OCI-LY7 (cell line): ENCODE measurements at regions not wholly inside any gene's neighbourhood (a gene's known extent, or its start where the extent isn't known, plus 50 kb on each side); places are given as distances from the start of the nearest gene placed in this dataset.

Experiments used
- EZH2phosphoT487 ChIP-seq: fragments of 200-600 bp; sonication (generic); IDR thresholded peaks from 2 replicates; pipeline ENCODE4 v1.6.1; 2018; ENCODE audit warnings: low read depth, borderline replicate concordance, mild to moderate bottlenecking, mixed run types, antibody characterized with exemption, low read length, moderate library complexity, mixed read lengths
- TF ChIP-seq, protein P1 (sequence below): fragments of 200-600 bp; sonication (generic); conservative IDR thresholded peaks from 2 replicates; pipeline ENCODE4 v1.5.1; 2014; ENCODE audit warnings: mild to moderate bottlenecking, antibody characterized with exemption, low read length, moderate library complexity, mixed read lengths

DNA sequence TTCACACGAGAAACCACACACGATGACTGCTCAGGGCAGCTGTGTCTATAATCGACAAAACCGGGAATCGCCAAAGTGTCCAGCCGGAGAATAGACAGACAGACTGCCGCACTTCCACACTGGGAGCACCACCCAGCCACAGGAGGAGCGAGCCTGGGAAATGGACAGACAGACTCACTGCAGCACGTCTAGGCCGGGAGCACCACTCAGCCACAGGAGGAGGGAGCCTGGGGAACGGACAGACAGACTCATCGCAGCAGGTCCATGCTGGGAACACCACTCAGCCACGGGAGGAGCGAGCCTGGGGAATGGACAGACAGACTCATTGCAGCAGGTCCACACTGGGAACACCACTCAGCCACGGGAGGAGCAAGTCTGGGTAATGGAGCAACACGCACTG lies 137.2 kb downstream of the BRD1 start:
- TF ChIP-seq, protein P1, sequence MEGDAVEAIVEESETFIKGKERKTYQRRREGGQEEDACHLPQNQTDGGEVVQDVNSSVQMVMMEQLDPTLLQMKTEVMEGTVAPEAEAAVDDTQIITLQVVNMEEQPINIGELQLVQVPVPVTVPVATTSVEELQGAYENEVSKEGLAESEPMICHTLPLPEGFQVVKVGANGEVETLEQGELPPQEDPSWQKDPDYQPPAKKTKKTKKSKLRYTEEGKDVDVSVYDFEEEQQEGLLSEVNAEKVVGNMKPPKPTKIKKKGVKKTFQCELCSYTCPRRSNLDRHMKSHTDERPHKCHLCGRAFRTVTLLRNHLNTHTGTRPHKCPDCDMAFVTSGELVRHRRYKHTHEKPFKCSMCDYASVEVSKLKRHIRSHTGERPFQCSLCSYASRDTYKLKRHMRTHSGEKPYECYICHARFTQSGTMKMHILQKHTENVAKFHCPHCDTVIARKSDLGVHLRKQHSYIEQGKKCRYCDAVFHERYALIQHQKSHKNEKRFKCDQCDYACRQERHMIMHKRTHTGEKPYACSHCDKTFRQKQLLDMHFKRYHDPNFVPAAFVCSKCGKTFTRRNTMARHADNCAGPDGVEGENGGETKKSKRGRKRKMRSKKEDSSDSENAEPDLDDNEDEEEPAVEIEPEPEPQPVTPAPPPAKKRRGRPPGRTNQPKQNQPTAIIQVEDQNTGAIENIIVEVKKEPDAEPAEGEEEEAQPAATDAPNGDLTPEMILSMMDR, result no peak
- no peak for TF ChIP-seq EZH2phosphoT487
